ENCODE measurements at regions not wholly inside any gene's neighbourhood (a gene's known extent, or its start where the extent isn't known, plus 50 kb on each side); places are given as distances from the start of the nearest gene placed in this dataset.

DNA sequence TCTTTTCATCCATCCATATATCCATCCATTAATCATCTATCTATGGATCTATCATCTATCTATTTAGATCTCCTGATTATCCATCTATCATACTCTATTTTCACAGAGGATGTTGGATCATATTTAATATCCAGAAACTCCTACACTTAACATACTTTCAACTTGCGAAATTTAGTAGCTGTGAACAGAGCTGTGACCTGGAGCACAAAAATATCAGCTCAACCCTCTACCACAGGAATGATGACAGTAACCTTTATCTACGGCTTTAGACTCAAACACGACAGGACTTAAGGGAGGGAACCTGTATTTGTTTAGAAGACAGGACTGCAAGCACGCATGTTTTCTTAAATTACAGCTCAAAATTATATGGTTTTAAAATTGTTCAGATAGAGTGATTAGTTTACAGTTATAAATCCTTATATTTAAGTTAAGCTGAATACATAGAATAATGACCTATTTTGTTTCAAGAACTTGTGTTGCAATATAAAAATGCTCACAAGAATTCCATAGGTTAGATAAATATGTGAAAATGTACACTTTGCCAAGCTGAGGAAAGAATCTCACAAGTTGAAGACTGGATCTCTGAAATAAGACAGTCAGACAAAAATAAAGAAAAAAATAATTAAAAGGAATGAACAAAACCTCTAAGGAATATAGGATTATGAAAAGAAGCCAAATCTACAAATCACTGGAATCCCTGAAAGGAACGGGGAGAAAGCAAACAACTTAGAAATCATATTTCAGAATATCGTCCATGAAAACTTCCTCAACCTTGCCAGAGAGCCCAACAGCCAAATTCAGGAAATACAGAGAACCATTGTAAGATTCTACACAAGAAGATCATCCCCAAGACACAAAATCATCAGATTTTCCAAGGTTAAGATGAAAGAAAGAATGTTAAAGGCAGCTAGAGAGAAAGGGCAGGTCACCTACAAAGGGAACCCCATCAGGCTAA is 142.0 kb downstream of the COL6A3 start:
- no peak for TF ChIP-seq CHD2 (IDR thresholded peaks at IDR 0.05; ENCODE audit: low read length, partially characterized antibody)
- no peak for TF ChIP-seq TEAD4 (IDR thresholded peaks at IDR 0.05; ENCODE audit: borderline replicate concordance, insufficient read depth)
- TF ChIP-seq, protein P1, sequence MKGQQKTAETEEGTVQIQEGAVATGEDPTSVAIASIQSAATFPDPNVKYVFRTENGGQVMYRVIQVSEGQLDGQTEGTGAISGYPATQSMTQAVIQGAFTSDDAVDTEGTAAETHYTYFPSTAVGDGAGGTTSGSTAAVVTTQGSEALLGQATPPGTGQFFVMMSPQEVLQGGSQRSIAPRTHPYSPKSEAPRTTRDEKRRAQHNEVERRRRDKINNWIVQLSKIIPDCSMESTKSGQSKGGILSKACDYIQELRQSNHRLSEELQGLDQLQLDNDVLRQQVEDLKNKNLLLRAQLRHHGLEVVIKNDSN (IDR thresholded peaks at IDR 0.05; ENCODE audit: borderline replicate concordance, low read depth) = no peak
- H3K79me2 ChIP-seq (ENCODE audit: insufficient read depth) = no peaks in the 10 kb centered on the region
- no peaks in the 10 kb centered on the region for H4K20me1 ChIP-seq (ENCODE audit: insufficient read depth)
- no peaks in the 10 kb centered on the region for H3K9me2 ChIP-seq
- DNase-seq = no peak
- H3K4me3 ChIP-seq (ENCODE audit: low read depth in 2 of 2, low read length in 1 of 2) = no peak overlapping the region
- H3K27ac ChIP-seq (ENCODE audit: low read depth in 2 of 2, low read length in 1 of 2) = no peak overlapping the region
- POLR2A ChIA-PET = no interaction called here
- CTCF ChIA-PET = interaction anchor here (1.2 kb wide), 1 partner anchor 20 kb away, joined by 4 read pairs; no protein-coding TSS in a partner anchor
- H3K9ac ChIP-seq = no peak overlapping the region
- no peaks in the 10 kb centered on the region for H3K36me3 ChIP-seq (replicated peaks in 1 of 2; ENCODE audit: control insufficient read depth in 1 of 2, insufficient read depth in 2 of 2, low read length in 1 of 2)
- 0 out of 2 replicates have a peak, but pooled peaks cover 2% of the 10 kb centered on the region for H3K9me3 ChIP-seq
- H3K4me2 ChIP-seq = no peak overlapping the region
- H2AFZ ChIP-seq (ENCODE audit: low read depth) = peak overlapping the region; percentile 56; the same call in 1 of the 2 replicates
- H3K27me3 ChIP-seq (ENCODE audit: insufficient read depth) = no peaks in the 10 kb centered on the region
- no peaks in the 10 kb centered on the region; a peak in 1 of 4 replicates for H3K4me1 ChIP-seq (ENCODE audit: control insufficient read depth in 1 of 2, insufficient read depth in 2 of 2, low read depth in 1 of 2, low read length in 1 of 2)
- no peaks in the 10 kb centered on the region for H3F3A ChIP-seq (replicated peaks; ENCODE audit: insufficient read depth)
- WGBS (ENCODE audit: low lambda C conversion rate) = 95% methylated on average over 6 of the region's 6 CpGs
